GM18867 (cell line): ENCODE measurements at regions not wholly inside any gene's neighbourhood (a gene's known extent, or its start where the extent isn't known, plus 50 kb on each side); places are given as distances from the start of the nearest gene placed in this dataset.

Experiments
- ATAC-seq: cut with Tn5 transposase; IDR thresholded peaks from one replicate; pipeline ENCODE4 v1.9.1; 2021; ENCODE audit warnings: mild to moderate bottlenecking, moderate library complexity; ENCODE audit not compliant: unreplicated experiment

GRCh38 chr5:71988808-71989207 is 118.5 kb upstream of the MAP1B start:
- no peak for ATAC-seq

DNA sequence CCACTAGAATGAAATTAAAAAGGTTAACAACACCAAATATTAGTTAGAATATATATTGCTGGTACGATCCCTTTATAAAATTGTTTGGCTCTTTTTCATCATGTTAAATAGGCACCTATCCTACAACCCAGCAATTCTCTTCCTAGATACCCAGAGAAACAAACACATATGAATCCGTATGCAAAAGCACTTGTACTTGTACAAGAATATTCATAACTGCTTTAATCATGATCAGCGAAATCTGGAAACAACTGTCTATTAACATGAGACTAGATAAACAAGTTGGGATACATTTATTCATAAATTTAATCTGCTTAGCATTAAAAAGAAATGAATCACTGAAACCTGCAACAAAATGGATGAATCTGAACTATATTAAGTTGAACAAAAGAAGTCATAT is 113.7 kb upstream of the MAP1B start:
- ATAC-seq: no peak

- ATAC-seq: no peak
Measured at GRCh38 chr5:71996789-71997188, 110.5 kb upstream of the MAP1B start.

GRCh38 chr5:71998746-71999145 is 108.5 kb upstream of the MAP1B start:
- no peak for ATAC-seq

DNA sequence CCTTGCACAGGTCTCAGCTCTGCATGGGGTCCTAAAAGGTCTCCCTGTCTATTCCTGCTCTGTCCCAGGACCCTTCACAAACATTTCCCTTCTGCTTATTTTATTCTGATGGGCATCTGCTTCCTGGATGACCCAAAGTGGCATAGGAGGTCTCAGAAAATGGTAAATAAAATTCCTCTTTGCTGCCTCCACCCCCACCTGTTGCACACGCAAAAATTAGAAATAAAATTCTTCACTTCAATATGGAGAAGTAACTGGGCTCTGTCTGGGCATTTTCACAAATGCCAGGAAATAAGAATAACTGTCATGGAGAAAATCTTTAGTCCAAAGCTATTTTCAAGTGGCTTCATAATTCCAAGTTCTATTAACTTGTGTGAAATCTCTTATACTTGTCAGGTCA is 106.6 kb upstream of the MAP1B start:
- no peak for ATAC-seq

GRCh38 chr5:72005671-72006070 is 101.6 kb upstream of the MAP1B start:
- no peak for ATAC-seq

DNA sequence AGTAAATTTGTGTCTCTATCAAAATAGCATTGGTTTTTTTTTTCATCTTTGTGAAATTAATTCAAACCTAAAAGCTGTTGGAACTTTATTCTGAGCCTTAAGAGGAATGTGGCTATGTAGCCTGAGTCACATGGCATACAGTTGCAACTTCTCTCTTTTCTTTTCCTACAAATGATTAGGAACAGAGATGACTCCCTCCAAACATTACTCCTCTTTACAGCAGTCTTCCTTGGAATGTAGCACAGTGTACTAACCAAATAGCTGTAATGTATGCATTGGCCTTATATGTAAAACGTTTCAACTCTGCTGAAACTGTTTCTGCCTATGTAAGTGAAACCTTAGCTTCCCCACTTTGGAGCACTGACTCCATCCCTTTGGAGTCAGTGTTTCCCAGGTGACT is 100.9 kb upstream of the MAP1B start:
- ATAC-seq: no peak

- ATAC-seq: no peak
Measured at GRCh38 chr5:72007336-72008111, 99.8 kb upstream of the MAP1B start.

DNA sequence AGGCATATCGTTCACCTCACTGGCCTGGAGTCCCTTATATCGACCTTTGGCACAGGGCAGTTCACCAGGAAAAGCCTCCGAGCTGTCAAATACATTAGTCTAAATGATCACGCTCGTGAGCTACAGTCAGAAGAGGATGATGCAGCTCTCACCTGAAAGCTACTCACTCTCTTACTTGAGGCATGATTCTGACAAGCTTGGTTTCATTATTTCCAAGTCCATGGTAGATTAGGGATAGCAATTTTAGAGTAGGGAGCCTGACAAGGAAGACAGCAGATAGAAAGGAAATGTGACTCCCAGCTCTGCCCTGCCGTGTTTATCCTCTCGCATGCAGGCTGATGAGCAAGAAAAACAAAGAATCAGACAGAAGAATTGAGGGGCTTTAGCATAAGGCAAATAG is 98.0 kb upstream of the MAP1B start:
- no peak for ATAC-seq

DNA sequence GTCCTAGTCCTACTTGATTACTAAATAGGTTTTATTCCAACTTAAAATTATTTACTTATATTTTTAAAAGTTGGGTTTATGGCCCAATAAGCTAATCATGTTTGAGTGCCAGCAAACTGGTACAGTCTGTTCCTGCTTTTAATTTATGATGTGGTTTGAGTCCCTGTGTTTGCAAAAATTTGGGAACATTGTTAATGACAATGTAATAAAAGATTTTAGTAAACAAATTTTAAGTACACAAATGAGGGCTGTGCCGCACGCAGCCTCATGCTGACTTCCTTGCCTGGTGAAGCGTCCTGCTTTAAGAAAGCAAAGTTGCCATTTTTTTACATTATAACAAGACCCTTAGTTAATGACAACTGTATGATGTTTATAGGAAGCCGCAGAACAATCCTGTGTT is 96.8 kb upstream of the MAP1B start:
- ATAC-seq: no peak

DNA sequence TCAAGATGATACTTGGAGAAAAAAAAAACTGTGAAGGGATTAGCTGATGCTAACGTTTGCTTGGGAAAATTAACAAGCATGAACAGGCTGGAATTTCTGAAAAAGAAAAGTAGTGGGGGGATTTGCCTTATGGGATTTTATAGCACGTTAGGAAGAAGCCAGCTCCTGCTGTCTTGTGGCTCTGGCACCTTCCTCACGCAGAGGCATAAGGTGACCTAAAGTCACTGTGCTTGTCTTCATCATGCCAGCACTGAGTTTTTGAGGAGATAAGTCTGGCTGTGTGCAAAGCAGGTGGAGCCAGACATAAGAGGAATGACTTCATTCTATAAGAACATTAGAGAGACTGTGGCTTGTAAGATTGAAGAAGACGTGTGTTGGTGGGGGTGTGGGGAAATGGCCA is 94.4 kb upstream of the MAP1B start:
- no peak for ATAC-seq

- no peak for ATAC-seq
Measured at GRCh38 chr5:72013766-72014624, 93.3 kb upstream of the MAP1B start.

DNA sequence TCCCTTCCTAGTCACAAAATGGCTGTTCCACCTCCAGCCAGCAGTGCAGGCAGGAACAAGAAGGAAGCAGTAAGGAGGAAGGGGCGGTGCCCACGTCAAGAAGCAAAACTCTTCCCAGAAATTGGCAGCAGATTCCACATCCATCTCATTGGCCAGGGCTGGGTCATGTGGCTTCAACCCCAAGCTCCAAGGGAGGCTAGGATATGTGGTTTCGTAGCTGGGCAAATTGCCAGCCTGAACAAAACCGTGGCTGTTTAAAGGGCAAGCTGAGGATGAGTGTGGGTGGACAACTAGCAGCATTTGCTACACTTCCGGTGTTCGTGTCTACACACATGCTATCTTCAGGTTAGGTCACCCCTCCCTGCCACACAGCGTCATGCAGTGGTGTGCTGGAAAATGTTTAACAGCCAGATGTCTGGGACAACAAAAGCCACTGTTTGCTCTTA is 92.1 kb upstream of the MAP1B start:
- peak; percentile 64 for ATAC-seq

GRCh38 chr5:72018143-72018803 is 89.0 kb upstream of the MAP1B start:
- ATAC-seq: no peak

DNA sequence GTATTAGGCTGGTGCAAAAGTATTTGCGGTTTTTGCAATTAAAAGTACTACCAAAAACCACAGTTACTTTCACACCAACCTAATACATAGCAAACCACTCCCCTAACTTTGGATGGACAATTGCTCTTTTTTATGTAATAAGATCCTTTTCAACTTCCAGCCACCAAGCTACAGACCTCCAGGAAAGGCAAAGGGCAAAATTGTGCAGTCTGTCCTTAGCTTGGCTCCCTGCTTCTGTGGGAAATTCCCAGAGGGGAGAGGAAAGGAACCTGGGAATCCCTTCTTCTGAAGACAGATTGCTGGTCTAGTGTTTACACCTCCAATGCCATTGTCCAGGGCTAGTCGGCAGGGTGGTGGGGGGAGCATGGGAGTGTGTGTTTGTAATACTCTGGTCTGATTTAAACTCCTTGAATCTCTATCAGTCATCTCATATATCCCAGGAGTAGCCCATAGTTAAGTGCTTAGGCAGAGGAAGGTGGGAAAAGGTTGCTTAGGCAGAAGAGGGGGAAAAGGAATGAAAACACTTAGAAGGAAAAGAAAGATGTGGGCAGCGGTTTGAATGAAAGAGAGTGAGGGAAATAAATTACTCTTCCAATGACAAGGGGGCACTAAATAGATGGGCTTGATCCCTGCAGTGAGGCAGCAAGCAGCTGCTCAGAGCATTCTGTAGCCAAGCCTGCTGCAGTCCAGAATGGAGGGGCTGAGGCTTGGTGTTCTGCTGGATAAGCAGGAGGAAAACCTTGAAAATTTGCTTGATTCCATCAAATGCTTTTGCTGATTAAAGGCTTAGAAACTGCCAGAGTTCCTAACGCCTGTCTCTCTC is 86.9 kb upstream of the MAP1B start:
- no peak for ATAC-seq

GRCh38 chr5:72021651-72022357 is 85.5 kb upstream of the MAP1B start:
- no peak for ATAC-seq

GRCh38 chr5:72028382-72028781 is 78.9 kb upstream of the MAP1B start:
- no peak for ATAC-seq

DNA sequence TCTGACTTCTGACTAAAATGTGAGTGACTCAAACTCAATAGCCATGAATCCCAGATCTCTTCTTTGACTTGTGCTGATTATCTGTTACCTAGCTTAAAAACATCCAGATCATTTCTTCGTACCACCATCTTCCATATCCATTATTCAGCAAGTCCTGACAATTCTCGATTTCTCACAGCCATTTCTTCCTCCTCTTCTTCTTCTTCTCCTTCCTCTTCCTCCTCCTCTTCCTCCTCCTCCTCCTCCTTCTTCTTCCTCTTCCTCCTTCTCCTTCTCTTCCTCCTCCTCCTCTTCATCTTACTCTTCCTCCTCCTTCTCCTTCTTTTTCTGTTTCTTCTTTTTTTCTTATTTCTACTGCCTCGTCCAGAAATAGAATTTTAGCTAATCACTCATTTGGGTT is 77.0 kb upstream of the MAP1B start:
- no peak for ATAC-seq

DNA sequence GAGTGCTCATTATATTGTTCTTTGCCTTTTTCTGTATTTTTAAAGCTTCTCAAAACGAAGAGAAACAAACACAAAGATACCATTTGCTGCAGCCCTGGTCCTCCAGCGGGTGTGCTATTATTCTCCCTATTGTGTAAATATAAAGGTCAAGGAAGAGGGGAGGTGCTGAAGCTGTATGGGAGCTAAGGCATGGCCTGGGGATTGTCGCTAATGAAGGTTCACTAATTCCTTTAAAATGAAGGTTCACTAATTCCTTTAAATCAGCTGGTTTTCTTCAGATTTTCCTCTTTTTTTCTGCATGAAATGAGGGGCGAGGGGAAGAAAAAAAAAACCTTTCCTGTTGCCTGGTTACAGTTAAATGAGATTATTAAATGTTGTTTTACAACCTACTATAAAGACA is 74.5 kb upstream of the MAP1B start:
- ATAC-seq: no peak

DNA sequence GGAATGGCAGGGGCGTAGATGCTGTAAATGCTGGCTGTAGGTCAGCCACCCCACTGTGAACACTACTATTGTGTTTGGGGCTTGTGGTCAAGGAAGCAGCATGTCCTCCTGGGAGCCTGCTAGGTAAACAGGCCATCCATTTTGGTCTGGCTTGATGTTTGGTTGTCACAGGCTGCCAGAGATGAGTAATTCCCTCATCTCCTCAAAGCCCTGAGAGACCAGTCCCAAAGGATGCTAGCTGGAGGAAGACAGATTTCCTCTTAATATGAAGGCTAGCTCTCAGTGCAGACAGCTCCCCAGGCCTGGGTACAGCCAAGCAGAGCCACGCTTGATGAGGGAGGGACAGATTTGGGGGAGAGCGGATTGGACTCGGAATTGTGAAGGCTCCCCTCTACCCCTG is 72.5 kb upstream of the MAP1B start:
- ATAC-seq: no peak
